HEK293 (cell line): ENCODE measurements at regions not wholly inside any gene's neighbourhood (a gene's known extent, or its start where the extent isn't known, plus 50 kb on each side); places are given as distances from the start of the nearest gene placed in this dataset.

ENCODE experiments used
- CTCF ChIA-PET: fragments of 350-600 bp; formaldehyde crosslinking; extraction: SDS; loops from one replicate; lab custom pipeline; 2021; ENCODE audit warnings: antibody characterized with exemption; lab: Yijun Ruan, JAX
- POLR2A ChIA-PET: fragments of 300-600 bp; formaldehyde crosslinking; extraction: SDS; loops from one replicate; lab custom pipeline; 2020; ENCODE audit warnings: antibody characterized with exemption, inconsistent platforms; lab: Yijun Ruan, JAX
- H3K27ac ChIP-seq: fragments of 200-500 bp; sonication (Bioruptor generic); 2 replicates; pipeline ENCODE4 v1.5.1; 2014; ENCODE audit warnings: low read depth, low read length, control low read depth, inconsistent platforms; ENCODE audit errors: extremely low read depth
- H3K36me3 ChIP-seq, 2 experiments: fragments of 200-500 bp in 1 of 2; sonication (Bioruptor generic) in 1 of 2; 1 replicate in 1 of 2; 2 replicates in 1 of 2; pipeline ENCODE4 v1.5.1; 2014 to 2017; ENCODE audit warnings: inconsistent platforms in 2 of 2, low read length in 2 of 2; ENCODE audit not compliant: control insufficient read depth in 2 of 2, insufficient read depth in 1 of 2
- H3K4me1 ChIP-seq: fragments of 200-500 bp; sonication (Bioruptor generic); 2 replicates; pipeline ENCODE4 v1.5.1; 2014; ENCODE audit warnings: mild to moderate bottlenecking, low read length, inconsistent platforms; ENCODE audit not compliant: control insufficient read depth, insufficient read depth
- H3K4me3 ChIP-seq: 2 replicates; pipeline ENCODE4 v1.5.1; 2011; ENCODE audit warnings: low read depth, mild to moderate bottlenecking, control low read depth, low read length, moderate library complexity
- H3K9me3 ChIP-seq: fragments of 200-500 bp; sonication (Bioruptor generic); 2 replicates; pipeline ENCODE4 v1.5.1; 2014; ENCODE audit warnings: low read depth, low read length, inconsistent platforms; ENCODE audit not compliant: control insufficient read depth, insufficient read depth
- GLIS1 ChIP-seq: fragments of 450-650 bp; formaldehyde crosslinking; IDR thresholded peaks from 2 replicates; pipeline ENCODE4 v1.5.1; 2016; ENCODE audit warnings: missing biosample characterization, missing genetic modification characterization
- MEIS1 ChIP-seq: sonication (generic); formaldehyde crosslinking; IDR thresholded peaks from 2 replicates; pipeline ENCODE4 v1.8.1; 2022; ENCODE audit warnings: missing genetic modification reagents, mild to moderate bottlenecking, borderline replicate concordance
- ZBTB1 ChIP-seq: fragments of 450-650 bp; formaldehyde crosslinking; IDR thresholded peaks from 2 replicates; pipeline ENCODE4 v1.5.1; 2016; ENCODE audit warnings: missing biosample characterization, missing genetic modification characterization
- ZBTB48 ChIP-seq: fragments of 450-650 bp; formaldehyde crosslinking; IDR thresholded peaks from 2 replicates; pipeline ENCODE4 v1.5.1; 2016; ENCODE audit warnings: missing biosample characterization, missing genetic modification characterization
- ZNF146 ChIP-seq: fragments of 450-650 bp; formaldehyde crosslinking; IDR thresholded peaks from 2 replicates; pipeline ENCODE4 v1.5.1; 2016; ENCODE audit warnings: missing biosample characterization, missing genetic modification characterization
- ZNF155 ChIP-seq: fragments of 450-650 bp; formaldehyde crosslinking; IDR thresholded peaks from 2 replicates; pipeline ENCODE4 v1.5.1; 2016; ENCODE audit warnings: missing biosample characterization, missing genetic modification characterization
- ZNF157 ChIP-seq: fragments of 450-650 bp; formaldehyde crosslinking; IDR thresholded peaks from 2 replicates; pipeline ENCODE4 v1.5.1; 2016; ENCODE audit warnings: missing biosample characterization, missing genetic modification characterization
- ZNF174 ChIP-seq: fragments of 450-650 bp; formaldehyde crosslinking; IDR thresholded peaks from 2 replicates; pipeline ENCODE4 v1.5.0; 2017; ENCODE audit warnings: missing biosample characterization, mild to moderate bottlenecking, missing genetic modification characterization
- ZNF302 ChIP-seq: fragments of 450-650 bp; formaldehyde crosslinking; IDR thresholded peaks from 2 replicates; pipeline ENCODE4 v1.5.1; 2016; ENCODE audit warnings: missing biosample characterization, missing genetic modification characterization, low read depth
- ZNF560 ChIP-seq: fragments of 450-650 bp; formaldehyde crosslinking; IDR thresholded peaks from 2 replicates; pipeline ENCODE4 v1.5.1; 2017; ENCODE audit warnings: missing biosample characterization, missing genetic modification characterization, borderline replicate concordance
- ZNF837 ChIP-seq: fragments of 450-650 bp; formaldehyde crosslinking; IDR thresholded peaks from 2 replicates; pipeline ENCODE4 v1.5.1; 2016; ENCODE audit warnings: missing biosample characterization, missing genetic modification characterization
- ZNF843 ChIP-seq: fragments of 450-650 bp; formaldehyde crosslinking; IDR thresholded peaks from 2 replicates; pipeline ENCODE4 v1.5.1; 2016; ENCODE audit warnings: missing biosample characterization, missing genetic modification characterization
- ZSCAN23 ChIP-seq: fragments of 450-650 bp; formaldehyde crosslinking; IDR thresholded peaks from 2 replicates; pipeline ENCODE4 v1.5.1; 2016; ENCODE audit warnings: missing biosample characterization, missing genetic modification characterization
- ZSCAN30 ChIP-seq: fragments of 450-650 bp; IDR thresholded peaks from 2 replicates; pipeline ENCODE4 v1.5.1; 2018; ENCODE audit warnings: missing biosample characterization, mild to moderate bottlenecking, missing genetic modification characterization, moderate library complexity
- TF ChIP-seq, protein P1 (sequence below): fragments of 450-650 bp; formaldehyde crosslinking; IDR thresholded peaks from 2 replicates; pipeline ENCODE4 v1.5.1; 2017; ENCODE audit warnings: missing biosample characterization, missing genetic modification characterization
- TF ChIP-seq, protein P2 (sequence below): fragments of 450-650 bp; formaldehyde crosslinking; IDR thresholded peaks from 2 replicates; pipeline ENCODE4 v1.5.1; 2016; ENCODE audit warnings: missing biosample characterization, missing genetic modification characterization
- TF ChIP-seq, protein P3 (sequence below): fragments of 450-650 bp; formaldehyde crosslinking; IDR thresholded peaks from 2 replicates; pipeline ENCODE4 v1.5.1; 2017; ENCODE audit warnings: missing biosample characterization, missing genetic modification characterization
- TF ChIP-seq, protein P4 (sequence below): fragments of 450-650 bp; formaldehyde crosslinking; IDR thresholded peaks from 2 replicates; pipeline ENCODE4 v1.5.1; 2016; ENCODE audit warnings: missing biosample characterization, missing genetic modification characterization
- TF ChIP-seq, protein P5 (sequence below): fragments of 450-650 bp; formaldehyde crosslinking; IDR thresholded peaks from 2 replicates; pipeline ENCODE4 v1.5.1; 2016; ENCODE audit warnings: missing biosample characterization, missing genetic modification characterization
- TF ChIP-seq, protein P6 (sequence below): fragments of 450-650 bp; formaldehyde crosslinking; IDR thresholded peaks from 2 replicates; pipeline ENCODE4 v1.5.1; 2016; ENCODE audit warnings: missing biosample characterization, missing genetic modification characterization

DNA sequence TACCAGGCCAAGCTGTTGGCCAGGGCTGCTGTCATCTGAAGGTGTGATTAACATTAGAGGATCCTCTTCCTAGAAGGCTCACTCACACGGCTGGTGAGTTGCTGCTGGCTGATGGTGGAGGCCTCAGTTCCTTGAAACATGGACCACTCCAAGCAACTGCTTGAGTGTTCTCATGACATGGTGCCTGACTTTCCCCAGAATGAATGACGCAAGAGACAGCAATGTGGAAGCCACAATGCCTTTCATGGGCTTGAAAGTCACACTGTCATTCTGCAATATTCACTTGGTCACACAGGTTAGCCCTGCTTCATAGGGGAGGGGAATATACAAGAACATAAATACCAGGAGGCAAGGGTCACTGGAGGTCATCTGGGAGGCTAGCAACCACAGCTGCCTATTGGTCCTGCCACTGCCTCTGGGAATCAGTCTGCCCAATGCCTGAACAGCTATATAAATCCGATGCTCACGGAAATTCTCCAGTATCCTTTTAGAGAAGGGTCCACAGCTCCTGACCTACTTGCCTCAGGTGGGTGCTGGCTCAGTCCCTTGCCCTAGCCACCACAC, 97.1 kb upstream of the MAML3 start:
- H3K27ac ChIP-seq = no peak overlapping the region
- POLR2A ChIA-PET = no interaction called here
- TF ChIP-seq ZNF837 (tag by site-specific recombination) = no peak
- TF ChIP-seq, protein P1, sequence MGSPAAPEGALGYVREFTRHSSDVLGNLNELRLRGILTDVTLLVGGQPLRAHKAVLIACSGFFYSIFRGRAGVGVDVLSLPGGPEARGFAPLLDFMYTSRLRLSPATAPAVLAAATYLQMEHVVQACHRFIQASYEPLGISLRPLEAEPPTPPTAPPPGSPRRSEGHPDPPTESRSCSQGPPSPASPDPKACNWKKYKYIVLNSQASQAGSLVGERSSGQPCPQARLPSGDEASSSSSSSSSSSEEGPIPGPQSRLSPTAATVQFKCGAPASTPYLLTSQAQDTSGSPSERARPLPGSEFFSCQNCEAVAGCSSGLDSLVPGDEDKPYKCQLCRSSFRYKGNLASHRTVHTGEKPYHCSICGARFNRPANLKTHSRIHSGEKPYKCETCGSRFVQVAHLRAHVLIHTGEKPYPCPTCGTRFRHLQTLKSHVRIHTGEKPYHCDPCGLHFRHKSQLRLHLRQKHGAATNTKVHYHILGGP (tag by site-specific recombination) = peak; percentile 46; the same call in 1 of the 2 replicates
- TF ChIP-seq, protein P2, sequence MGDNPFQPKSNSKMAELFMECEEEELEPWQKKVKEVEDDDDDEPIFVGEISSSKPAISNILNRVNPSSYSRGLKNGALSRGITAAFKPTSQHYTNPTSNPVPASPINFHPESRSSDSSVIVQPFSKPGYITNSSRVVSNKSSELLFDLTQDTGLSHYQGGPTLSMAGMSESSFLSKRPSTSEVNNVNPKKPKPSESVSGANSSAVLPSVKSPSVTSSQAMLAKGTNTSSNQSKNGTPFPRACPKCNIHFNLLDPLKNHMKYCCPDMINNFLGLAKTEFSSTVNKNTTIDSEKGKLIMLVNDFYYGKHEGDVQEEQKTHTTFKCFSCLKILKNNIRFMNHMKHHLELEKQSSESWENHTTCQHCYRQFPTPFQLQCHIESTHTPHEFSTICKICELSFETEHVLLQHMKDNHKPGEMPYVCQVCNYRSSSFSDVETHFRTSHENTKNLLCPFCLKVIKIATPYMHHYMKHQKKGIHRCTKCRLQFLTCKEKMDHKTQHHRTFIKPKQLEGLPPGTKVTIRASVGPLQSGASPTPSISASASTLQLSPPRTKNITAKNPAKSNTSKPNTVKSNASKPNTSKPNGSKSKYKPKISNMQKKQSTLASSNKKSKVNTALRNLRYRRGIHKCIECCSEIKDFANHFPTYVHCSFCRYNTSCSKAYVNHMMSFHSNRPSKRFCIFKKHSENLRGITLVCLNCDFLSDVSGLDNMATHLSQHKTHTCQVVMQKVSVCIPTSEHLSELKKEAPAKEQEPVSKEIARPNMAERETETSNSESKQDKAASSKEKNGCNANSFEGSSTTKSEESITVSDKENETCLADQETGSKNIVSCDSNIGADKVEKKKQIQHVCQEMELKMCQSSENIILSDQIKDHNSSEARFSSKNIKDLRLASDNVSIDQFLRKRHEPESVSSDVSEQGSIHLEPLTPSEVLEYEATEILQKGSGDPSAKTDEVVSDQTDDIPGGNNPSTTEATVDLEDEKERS (tag by site-specific recombination) = no peak
- TF ChIP-seq, all 188 proteins: peak for 1
- Histone ChIP-seq H3K4me3 (no peak overlapping the region), H3K9me3 (no peaks in the 10 kb centered on the region), H3K4me1 (no peaks in the 10 kb centered on the region), H3K36me3 (no peaks in the 10 kb centered on the region)
- CTCF ChIA-PET = interaction anchor here (0.5 to 0.7 kb wide), 2 partner anchors 293 to 969 kb away, joined by 3 read pairs; no protein-coding TSS in a partner anchor

DNA sequence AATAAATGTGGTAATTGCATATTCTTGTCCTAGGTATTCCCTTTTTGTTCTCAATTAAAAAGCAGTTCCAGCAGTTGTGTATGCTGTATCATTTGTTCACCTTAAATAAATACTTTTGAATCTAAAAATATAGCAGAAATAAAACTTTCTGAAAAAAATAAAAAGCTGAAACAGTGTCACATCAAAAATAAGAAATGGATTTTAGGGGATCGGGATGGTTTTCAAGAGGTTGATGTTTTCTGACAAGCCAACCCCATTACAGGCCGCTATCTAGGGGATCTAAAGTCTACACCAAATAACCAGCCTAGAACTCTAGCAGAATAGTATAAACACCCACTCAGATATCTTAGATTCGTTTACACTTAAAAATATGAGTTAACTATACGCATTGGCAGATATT, 95.4 kb upstream of the MAML3 start:
- Histone ChIP-seq H3K4me3 (no peak overlapping the region), H3K27ac (no peak overlapping the region), H3K9me3 (no peaks in the 10 kb centered on the region), H3K4me1 (no peaks in the 10 kb centered on the region), H3K36me3 (no peaks in the 10 kb centered on the region)
- TF ChIP-seq, protein P3, sequence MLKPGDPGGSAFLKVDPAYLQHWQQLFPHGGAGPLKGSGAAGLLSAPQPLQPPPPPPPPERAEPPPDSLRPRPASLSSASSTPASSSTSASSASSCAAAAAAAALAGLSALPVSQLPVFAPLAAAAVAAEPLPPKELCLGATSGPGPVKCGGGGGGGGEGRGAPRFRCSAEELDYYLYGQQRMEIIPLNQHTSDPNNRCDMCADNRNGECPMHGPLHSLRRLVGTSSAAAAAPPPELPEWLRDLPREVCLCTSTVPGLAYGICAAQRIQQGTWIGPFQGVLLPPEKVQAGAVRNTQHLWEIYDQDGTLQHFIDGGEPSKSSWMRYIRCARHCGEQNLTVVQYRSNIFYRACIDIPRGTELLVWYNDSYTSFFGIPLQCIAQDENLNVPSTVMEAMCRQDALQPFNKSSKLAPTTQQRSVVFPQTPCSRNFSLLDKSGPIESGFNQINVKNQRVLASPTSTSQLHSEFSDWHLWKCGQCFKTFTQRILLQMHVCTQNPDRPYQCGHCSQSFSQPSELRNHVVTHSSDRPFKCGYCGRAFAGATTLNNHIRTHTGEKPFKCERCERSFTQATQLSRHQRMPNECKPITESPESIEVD = no peak
- ChIA-PET CTCF (interaction anchor here (0.9 kb wide), 1 partner anchor 237 kb away, joined by 3 read pairs; no protein-coding TSS in a partner anchor), POLR2A (no interaction called here)

DNA sequence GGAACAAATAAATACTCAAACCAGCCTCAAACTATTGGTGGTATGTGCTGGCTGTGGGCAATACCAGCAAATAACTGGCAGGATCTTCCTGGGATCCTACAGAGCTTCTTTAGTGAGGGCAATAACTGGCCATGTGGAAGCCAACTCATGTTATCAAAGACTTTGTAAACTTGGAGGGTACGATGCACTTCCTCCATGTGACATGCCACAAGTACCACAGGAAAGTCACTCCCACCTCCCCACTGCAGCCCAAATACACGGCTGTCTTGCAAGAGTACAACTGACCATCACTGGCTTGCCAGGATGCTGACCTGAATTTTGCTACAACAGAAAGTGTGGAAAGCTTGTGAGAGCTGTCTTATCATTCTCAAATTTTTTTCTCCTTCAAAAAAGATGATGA, 93.3 kb upstream of the MAML3 start:
- Histone ChIP-seq H3K36me3 (no peaks in the 10 kb centered on the region), H3K9me3 (no peaks in the 10 kb centered on the region), H3K4me3 (no peak overlapping the region), H3K27ac (no peak overlapping the region), H3K4me1 (no peaks in the 10 kb centered on the region)
- POLR2A ChIA-PET = no interaction called here
- CTCF ChIA-PET = interaction anchor here (0.8 kb wide), 1 partner anchor 513 kb away, joined by 4 read pairs; no protein-coding TSS in a partner anchor
- TF ChIP-seq ZBTB48 (tag by site-specific recombination) = no peak
- TF ChIP-seq ZNF843 = no peak
- TF ChIP-seq, protein P4, sequence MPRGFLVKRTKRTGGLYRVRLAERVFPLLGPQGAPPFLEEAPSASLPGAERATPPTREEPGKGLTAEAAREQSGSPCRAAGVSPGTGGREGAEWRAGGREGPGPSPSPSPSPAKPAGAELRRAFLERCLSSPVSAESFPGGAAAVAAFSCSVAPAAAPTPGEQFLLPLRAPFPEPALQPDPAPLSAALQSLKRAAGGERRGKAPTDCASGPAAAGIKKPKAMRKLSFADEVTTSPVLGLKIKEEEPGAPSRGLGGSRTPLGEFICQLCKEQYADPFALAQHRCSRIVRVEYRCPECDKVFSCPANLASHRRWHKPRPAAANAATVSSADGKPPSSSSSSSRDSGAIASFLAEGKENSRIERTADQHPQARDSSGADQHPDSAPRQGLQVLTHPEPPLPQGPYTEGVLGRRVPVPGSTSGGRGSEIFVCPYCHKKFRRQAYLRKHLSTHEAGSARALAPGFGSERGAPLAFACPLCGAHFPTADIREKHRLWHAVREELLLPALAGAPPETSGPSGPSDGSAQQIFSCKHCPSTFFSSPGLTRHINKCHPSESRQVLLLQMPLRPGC (tag by site-specific recombination) = no peak
- TF ChIP-seq, protein P5, sequence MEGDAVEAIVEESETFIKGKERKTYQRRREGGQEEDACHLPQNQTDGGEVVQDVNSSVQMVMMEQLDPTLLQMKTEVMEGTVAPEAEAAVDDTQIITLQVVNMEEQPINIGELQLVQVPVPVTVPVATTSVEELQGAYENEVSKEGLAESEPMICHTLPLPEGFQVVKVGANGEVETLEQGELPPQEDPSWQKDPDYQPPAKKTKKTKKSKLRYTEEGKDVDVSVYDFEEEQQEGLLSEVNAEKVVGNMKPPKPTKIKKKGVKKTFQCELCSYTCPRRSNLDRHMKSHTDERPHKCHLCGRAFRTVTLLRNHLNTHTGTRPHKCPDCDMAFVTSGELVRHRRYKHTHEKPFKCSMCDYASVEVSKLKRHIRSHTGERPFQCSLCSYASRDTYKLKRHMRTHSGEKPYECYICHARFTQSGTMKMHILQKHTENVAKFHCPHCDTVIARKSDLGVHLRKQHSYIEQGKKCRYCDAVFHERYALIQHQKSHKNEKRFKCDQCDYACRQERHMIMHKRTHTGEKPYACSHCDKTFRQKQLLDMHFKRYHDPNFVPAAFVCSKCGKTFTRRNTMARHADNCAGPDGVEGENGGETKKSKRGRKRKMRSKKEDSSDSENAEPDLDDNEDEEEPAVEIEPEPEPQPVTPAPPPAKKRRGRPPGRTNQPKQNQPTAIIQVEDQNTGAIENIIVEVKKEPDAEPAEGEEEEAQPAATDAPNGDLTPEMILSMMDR (tag by site-specific recombination) = no peak
- no peak for TF ChIP-seq ZNF155 (tag by site-specific recombination)
- TF ChIP-seq GLIS1 (tag by site-specific recombination) = no peak
- TF ChIP-seq, protein P6, sequence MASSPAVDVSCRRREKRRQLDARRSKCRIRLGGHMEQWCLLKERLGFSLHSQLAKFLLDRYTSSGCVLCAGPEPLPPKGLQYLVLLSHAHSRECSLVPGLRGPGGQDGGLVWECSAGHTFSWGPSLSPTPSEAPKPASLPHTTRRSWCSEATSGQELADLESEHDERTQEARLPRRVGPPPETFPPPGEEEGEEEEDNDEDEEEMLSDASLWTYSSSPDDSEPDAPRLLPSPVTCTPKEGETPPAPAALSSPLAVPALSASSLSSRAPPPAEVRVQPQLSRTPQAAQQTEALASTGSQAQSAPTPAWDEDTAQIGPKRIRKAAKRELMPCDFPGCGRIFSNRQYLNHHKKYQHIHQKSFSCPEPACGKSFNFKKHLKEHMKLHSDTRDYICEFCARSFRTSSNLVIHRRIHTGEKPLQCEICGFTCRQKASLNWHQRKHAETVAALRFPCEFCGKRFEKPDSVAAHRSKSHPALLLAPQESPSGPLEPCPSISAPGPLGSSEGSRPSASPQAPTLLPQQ (tag by site-specific recombination) = no peak
- TF ChIP-seq ZNF174 = no peak
- TF ChIP-seq ZNF157 (tag by site-specific recombination) = no peak
- no peak for TF ChIP-seq ZSCAN23 (tag by site-specific recombination)
- no peak for TF ChIP-seq MEIS1 (CRISPR knock-in tag)
- no peak for TF ChIP-seq ZSCAN30 (tag by site-specific recombination)
- no peak for TF ChIP-seq ZNF560 (tag by site-specific recombination)
- no peak for TF ChIP-seq ZBTB1 (tag by site-specific recombination)
- no peak for TF ChIP-seq ZNF146 (tag by site-specific recombination)
- no peak for TF ChIP-seq ZNF302 (tag by site-specific recombination)
